ENCODE measurements at regions not wholly inside any gene's neighbourhood (a gene's known extent, or its start where the extent isn't known, plus 50 kb on each side); places are given as distances from the start of the nearest gene placed in this dataset.

DNA sequence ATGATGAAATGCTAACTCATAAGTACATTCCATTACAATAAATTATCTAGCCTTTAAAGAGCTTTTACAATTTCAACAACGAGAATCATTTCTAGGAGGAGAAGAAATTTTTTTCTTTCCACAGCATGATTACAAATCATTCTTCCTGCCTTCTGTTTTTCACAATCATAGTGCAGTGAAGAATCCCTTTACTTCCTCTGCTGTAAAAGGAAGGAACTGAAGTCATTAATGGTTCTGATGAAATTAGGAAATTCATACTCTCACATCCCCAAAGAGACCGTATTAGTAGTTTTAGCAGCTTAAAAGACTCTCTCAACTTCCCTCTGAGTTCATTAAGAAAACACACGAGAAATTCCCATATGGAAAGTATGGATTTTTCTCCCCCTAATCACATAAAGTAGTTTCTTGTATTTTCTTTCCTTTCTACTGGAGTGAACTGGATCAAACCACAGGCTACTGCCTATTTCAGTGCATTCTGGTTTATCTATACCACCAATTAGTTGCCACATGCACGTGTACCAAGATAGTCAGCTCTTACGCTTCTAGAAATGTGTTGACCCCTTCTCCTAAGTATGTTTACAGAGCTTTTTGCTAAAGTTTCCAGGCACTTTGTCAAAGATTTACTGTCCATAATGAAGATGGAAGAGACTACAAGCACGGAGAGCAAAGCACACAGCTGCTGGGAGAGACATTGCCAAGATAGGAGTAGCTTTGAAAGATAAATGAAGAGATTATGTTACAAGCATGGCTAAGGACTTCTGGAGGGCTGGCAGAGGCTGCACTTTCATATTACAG lies 58.9 kb upstream of the KITLG start:
- ATAC-seq (no peak), DNase-seq (no peak)
- intact Hi-C loops (cut with DNase I, micrococcal nuclease) = no loop called here

DNA sequence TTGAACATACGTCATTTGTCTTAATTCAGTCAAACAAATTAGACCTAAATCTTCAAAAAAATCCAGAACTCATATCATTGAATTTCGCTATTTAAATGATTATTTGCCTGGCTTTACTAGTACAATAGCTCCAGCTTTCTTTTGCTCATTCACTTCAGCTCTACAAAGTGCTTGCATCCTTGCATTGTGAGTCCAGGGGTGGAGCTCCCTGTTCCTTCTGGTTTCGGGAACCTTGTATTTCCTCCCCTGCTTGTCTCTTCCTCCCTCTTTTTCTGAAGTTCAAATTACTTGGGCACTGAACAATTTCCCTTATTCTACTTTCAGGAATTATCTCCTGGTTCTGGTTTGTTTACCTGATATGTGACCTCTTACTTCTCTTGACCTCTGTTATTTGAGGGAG lies 58.1 kb upstream of the KITLG start:
- no peak for DNase-seq
- no peak for ATAC-seq
- intact Hi-C loops (cut with DNase I, micrococcal nuclease) = no loop called here

DNA sequence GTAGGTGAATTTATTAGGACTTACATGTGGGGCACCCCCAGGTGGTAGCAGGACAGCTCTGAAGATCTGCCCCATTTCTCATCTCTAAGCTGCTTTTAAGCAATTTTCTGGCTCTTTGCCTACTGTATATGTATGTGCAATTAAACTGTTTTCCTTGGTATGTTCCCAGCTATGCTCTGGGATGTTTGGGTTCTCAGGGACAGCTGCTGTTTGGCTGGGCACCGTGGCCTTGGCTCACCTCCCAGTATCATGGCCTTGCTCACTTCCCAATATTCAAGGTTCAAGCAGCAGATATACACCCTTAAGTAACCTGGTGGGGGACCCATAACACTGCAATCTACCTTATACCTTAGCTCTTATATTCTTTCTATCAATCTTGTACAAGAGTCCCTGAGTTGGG lies 53.7 kb upstream of the KITLG start:
- ATAC-seq (peak; percentile 20), DNase-seq (no peak)
- intact Hi-C loops (cut with DNase I, micrococcal nuclease) = no loop called here

DNA sequence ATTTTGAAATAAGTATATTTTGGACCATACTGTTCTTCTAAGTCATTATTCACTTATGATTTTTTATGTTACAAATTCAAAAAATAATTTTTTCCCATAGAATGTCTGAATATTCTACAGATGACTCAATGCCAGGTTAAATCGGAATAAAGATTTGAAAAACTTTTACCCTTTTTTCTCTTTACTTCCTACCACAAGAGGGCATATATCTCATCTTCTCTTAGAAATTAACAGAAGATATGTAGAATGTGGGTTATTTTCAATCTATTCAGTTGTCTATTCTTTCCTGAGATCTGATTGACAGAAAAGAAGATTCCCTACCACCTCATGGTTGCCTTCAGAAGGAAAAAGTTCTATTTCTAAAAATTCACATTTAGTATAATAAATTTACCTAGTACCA lies 53.0 kb upstream of the KITLG start:
- no peak for ATAC-seq
- intact Hi-C loops (cut with DNase I, micrococcal nuclease) = no loop called here
- DNase-seq = no peak

DNA sequence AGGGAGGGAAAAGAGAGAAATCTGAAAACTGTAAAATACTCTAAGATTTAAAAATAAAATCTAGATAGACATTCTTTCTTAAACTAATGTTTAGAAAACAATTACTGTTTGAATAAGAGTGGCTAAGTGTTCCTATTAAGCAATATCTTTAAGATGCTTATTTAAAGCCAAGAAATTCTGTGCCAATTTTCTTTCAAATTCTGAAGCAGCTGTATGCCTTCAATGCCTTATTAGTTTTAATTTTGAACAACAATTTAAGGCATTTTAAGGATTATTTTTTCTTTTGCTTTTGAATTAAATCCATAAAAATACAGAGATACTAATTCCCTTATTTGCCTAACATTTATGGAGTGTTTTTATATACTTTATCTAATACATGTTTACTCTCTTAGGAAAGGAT lies 50.3 kb upstream of the KITLG start:
- intact Hi-C loops (cut with DNase I, micrococcal nuclease) = no loop called here
- DNase-seq = no peak
- ATAC-seq = no peak

Measured in left colon (tissue), 2 donors.